Cerebellar cortex (tissue), 1 donor: ENCODE measurements at regions not wholly inside any gene's neighbourhood (a gene's known extent, or its start where the extent isn't known, plus 50 kb on each side); places are given as distances from the start of the nearest gene placed in this dataset.
A peak's percentile ranks its signal among the peaks of the same experiment; 100 is the strongest.
"Not testable (repeated sequence)": the region's sequence is repeated elsewhere in the genome, so short reads cannot be mapped to it uniquely, and the experiment has no call there.

Source experiments
- DNase-seq: peaks from one replicate; pipeline ENCODE4 v3.0.0-alpha.2; 2015; ENCODE audit warnings: low spot score

DNA sequence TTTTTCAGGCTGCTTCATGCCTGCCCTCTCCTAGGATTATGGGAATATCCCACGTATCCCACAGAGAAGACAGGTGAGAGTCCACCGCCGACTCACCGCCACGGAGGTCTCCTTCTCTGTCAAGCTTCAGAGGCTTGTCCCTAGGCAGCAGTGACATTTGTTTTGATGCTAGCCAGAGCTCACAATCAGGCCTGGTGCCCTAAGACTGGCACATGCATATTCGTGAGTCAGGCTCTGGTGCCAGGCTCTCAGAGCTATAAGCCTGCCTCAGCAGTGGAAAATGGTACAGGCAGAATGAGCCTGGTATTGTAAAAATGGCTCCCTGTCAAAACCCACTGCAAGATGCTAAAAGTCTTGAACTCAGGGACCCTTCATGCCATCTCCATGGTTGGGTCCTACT, 65.5 kb downstream of the RBMY1A1 start:
- DNase-seq: no peak

DNA sequence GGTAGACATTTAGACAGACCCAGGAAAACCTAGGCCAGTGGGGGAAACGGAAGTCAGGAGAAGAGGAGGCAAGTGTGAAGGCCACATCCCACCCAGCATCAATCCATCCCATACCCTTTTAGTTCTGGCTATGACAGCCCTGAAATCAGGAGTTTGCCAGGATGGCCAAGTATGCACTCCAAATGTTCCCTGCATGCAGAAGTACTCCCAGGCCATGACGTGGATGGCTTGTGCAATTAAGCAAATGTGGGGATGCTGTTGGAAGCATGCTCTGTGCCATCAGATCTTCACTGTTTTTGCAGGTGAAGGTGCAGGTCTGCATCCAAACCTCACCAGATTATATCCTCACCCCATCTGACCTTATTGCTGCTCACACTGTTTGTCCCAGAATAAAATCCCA, 66.8 kb downstream of the RBMY1A1 start:
- DNase-seq: no peak

DNA sequence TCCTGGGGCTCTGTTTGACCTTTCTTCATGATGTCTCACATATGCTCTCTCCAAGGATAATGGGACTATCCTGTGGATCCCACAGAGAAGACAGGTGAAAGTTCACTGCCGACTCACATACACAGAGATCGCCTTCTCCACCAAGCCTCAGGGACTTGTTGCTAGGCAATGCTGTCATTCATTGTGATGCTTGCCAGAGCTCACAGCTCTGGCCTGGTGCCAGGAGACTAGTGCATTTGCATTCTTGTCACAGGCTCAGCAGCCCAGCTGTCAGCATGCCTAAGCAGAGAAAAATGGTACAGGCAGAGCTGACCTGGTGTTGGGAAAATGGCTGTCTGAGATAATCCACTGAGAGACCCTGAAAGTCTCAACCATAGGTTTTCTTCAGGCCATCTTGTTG, 67.9 kb downstream of the RBMY1A1 start:
- DNase-seq: peak; percentile 2

DNA sequence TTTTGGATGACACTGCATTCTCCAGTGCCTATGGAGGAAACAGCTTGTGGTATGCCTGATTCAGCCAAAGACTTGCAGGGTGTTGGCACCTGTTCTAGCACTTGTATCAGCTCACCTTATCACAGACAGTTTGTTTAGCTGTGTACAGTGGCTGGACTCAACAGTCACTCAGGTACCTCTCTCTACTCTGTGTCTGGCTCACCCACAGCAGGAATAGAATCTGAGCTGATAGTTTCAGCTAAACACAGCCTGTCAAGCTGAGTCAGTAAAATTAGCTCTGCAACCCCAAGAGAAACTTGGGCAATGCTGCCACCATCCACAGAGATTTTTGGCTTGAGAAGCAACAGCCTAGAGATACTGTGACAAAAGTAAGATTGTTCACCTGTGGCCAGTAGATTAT, 101.5 kb downstream of the RBMY1A1 start:
- no peak for DNase-seq

DNA sequence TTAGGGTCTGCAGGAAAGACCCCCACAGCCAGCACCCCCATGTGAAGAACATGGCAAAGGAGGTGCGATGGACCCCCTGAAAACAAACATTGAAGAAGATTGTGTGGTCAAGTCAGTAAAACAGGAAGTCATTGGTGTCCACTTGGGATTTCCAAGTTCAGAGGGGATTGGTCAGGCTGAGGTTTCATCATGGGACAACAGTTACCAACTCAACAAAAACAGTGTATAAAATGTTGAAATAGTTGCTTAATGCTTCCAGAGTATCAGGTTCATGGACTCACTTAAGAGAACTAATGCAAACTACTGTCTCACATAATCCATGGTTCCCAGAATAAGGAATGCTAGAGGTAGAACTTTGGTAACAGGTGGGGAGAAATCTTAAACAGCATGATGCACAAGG, 115.8 kb downstream of the RBMY1A1 start:
- DNase-seq: no peak

DNA sequence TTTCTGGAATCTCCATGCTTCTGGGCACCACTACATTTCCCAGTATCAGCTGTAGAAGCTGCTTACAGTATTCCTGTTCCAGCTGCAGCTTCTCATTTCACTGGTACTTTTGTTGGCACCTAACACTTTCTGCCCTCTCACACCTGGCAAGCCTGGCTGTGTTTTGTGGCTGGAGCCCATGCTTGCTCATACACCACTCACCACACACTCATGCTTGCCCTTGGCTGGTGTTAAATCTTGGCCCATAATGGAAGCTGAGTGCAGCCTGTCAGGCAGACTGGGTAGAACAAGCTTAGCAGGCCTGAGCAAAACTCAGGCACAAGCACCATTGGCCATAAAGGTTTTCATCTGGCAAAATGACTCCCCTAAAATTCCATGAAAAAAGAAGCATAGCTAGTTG, 124.4 kb downstream of the RBMY1A1 start:
- DNase-seq: not testable (repeated sequence)

DNA sequence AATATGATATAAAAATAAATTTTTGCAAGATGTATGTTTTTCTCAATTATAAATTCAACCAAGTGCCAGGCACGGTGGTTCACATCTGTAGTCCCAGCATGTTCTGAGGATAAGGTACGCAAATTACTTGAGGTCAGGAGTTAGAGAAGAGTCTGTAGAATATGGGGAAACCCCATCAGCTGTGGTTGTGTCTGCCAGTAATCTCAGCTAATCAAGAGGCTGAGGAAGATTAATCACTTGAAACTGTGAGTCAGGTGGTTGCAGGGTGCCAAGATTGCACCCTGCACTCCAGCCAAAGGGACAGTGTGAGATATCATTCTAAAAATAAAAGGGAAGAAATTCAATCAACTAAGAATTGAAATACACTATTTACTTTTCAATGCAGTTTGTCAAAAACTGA, 144.9 kb downstream of the RBMY1A1 start:
- DNase-seq: not testable (repeated sequence)

DNA sequence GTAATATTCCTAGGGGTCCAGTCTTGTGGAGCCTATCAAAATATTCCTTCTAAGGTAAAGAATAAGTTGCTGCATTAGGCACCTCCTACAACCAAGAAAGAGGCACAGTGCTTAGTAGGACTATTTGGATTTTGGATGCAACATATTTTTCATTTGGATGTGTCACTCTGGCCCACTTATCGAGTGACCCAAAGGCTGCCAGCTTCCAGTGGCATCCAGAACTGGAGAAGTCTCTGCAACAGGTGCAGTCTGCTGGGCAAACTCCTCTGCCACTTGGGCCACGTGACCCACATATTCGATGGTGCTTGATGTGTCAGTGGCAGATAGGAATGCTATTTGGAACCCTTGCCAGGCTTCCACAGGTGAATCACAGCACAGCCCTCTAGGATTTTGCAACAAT, 151.7 kb downstream of the RBMY1A1 start:
- DNase-seq: not testable (repeated sequence)

DNA sequence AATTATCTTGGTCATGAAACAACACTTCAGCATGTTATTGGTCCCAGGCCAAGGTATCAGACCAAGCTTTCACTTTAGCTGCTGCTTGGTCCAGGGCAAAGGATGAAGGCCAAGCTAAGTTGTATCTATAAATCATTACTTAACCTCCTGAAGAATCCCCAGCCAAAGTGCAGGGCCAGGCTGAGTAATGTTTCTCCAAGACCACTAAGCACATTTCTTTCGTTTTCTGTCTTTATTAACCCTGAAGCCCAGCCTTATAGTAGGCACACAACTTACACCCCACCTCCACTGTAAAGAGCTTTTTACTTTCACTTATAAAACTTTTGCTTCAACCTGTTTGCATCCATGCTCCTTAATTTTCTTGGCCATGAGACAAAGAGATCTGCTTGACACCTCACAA, 167.3 kb downstream of the RBMY1A1 start:
- not testable (repeated sequence) for DNase-seq

DNA sequence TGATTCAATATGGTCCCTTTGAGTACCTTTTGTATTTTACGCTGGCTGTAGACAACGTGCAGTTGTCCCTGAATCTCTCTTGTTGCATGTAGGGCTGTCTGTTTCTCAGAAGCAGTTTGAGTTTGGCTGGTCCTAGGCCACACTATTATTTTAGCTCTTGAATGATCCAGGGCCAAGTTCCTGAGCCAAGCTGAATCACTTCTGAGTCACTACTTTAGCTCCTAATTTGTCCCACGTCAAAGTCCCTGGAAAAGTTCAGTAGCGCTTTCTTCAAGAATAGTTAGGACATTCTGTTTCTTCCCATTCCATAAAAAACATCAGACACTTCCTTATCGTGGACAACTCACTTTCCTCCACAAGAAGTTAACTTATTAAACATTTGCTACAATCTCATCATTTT, 168.2 kb downstream of the RBMY1A1 start:
- not testable (repeated sequence) for DNase-seq

DNA sequence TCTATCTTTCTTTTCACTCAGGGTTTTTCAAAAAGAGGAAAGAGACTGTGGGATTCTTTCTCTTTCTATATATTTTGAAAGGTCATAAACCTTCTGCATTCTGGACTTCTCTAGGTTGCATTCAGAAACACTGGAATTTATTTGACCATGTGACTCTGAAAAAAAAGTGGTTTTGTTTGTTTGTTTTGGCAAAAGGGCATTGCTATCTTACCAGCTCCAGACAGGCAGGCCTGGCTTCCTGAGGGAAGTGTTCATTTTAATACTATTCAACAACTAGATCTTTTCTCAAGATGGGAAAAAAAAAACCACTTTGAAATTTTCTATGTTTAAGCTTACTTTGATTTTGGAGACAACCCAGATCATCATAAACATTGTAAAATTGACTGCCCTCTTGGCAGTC, 170.6 kb downstream of the RBMY1A1 start:
- no peak for DNase-seq

DNA sequence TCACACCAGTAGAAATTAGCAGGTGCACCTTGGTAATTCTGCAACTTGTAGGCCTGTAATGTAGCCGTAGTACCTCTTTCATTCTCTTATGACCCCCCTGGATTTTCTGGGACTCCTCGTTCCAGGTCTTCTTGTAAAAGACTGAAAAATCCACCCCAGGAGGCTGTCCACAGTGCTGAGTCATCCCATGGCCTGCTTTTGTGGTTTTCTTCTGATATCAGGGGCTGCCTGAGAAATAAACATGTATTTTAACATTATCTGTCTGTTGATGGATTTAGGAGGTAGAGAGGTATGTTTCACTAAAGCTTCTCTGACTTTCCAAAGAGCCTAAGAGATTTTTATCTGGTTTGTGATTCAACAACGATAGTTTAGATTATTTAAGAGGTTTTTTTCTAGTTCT, 171.9 kb downstream of the RBMY1A1 start:
- not testable (repeated sequence) for DNase-seq

DNA sequence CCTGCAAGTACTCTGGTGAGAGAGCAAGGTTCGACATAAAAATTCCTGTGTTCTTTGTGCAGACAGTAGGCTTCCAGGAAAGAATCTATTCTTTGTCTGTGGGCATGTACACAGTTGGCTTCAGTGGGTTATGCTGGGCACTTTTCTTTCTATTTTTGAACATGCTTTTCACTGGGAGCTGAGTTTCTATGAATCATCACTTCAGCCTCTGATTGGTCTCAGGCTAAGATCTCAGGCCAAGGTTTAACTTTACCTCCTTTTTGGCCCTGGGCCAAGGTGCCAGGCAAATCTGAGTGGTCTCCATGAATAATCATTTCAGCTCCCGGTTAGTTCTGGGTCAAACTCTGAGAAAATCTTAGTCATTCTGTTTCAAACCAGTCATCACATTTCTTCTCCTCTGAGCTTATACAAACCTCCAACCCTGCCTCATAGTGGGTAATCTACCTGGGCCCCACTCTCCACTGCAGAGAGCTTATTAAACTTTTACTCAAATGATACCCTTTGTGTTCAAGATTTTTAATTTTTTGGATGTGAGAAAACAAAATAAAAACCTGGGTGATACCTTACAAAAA, 158.8 kb downstream of the RBMY1D start:
- DNase-seq: not testable (repeated sequence)

DNA sequence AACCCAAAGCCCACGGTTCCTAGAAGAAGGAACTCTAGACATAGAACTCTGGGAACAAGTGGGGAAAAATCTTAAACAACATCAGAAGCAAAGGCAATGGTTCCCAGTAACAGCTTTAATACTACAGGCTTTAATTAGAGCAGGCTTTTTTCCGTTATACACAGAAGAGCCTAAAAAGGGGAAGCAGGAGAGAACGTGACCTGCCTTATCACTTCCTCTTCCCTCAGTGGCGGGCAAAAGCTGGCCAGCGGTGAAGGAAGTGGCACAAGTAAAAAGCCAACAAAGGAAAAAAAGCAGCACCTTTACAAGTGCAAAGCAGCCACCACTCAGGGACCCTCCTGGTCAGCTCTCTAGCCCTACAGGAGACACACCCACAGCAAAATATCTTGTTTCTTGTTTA, 149.3 kb downstream of the RBMY1D start:
- not testable (repeated sequence) for DNase-seq

DNA sequence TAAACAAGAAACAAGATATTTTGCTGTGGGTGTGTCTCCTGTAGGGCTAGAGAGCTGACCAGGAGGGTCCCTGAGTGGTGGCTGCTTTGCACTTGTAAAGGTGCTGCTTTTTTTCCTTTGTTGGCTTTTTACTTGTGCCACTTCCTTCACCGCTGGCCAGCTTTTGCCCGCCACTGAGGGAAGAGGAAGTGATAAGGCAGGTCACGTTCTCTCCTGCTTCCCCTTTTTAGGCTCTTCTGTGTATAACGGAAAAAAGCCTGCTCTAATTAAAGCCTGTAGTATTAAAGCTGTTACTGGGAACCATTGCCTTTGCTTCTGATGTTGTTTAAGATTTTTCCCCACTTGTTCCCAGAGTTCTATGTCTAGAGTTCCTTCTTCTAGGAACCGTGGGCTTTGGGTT, 134.1 kb downstream of the RBMY1D start:
- not testable (repeated sequence) for DNase-seq

DNA sequence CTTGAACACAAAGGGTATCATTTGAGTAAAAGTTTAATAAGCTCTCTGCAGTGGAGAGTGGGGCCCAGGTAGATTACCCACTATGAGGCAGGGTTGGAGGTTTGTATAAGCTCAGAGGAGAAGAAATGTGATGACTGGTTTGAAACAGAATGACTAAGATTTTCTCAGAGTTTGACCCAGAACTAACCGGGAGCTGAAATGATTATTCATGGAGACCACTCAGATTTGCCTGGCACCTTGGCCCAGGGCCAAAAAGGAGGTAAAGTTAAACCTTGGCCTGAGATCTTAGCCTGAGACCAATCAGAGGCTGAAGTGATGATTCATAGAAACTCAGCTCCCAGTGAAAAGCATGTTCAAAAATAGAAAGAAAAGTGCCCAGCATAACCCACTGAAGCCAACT, 126.5 kb downstream of the RBMY1D start:
- not testable (repeated sequence) for DNase-seq

DNA sequence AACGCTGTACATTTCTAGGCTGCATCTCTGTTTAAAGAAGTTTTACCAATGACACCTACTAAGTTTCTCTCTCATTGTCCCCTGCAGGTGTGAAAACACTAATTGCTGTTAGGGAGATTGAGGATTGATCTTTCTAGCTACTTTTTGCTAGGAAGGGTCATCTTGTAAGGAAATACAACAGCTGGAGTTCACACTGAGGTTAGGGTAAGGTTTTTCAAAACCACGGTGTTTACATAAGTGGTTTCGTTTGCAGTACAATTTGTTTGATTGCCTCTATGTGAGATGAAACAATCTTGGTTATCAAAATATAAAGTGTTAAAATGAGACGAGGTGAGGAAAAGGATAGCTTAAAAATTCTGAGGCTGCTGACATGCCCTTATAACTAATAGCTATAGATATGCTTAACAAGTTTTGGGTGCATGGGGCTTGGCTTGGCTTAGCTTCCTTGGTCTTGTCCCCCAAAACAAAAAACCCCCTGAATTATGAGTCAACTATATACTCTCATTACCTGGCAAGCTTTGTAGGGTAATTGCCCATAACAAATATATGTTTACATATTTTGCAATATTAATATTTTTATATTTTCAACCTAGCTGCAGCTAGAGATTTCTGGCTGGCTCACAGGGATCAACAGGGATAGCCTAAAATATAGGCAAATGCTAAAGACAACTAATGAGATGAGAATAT, 112.0 kb downstream of the RBMY1D start:
- DNase-seq: not testable (repeated sequence)

DNA sequence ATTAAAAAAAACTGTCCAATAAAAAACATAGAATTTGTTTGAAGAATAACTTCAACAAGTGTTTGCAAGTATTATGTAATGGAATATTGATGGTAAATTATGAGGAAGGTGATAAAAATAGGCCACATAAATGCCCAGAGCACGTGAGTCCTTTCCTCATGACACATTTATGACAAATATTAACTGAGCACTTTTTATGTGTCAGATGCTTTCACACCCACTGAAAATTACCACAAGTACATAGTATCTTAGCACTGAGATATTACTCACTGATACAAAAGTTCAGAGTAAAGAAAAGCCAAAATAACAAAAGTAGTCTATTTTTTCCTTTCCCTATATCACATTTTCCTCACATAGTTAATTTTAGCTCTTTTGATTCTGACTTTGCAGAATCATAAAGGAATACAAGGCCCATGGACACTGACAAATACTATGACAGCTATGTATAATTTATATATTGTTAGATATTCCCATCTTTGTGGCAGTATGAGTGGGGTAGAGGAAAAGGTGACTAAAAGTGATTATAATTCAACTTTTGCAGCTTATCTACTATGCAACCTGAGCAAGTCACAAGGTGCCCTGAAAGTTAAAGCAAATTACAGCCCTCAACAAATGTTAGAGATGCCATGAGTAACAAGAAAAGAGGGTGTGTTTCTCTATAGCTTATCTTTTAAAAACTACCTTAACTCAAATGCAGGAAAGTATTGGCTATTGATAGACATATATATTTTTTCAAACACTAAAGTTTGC, 80.7 kb downstream of the RBMY1D start:
- DNase-seq: no peak

DNA sequence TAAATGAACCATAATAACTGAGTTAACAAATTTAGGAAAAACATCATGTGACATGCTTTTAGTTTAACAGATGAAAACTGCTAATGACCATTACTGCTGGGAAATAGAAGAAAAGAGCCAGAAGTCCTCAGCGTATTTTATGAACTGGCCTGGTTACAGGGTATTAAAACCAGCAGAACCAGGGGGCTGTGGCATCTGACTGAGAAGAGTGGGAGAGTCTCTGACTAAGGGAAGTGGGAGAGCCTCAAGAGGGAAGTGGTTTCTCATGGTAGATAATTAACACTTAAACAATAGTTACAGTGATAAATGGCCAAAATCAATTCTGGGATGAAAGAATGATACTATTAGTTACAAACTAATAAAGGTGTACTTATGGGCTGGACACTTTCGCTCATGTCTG, 79.8 kb downstream of the RBMY1D start:
- no peak for DNase-seq

DNA sequence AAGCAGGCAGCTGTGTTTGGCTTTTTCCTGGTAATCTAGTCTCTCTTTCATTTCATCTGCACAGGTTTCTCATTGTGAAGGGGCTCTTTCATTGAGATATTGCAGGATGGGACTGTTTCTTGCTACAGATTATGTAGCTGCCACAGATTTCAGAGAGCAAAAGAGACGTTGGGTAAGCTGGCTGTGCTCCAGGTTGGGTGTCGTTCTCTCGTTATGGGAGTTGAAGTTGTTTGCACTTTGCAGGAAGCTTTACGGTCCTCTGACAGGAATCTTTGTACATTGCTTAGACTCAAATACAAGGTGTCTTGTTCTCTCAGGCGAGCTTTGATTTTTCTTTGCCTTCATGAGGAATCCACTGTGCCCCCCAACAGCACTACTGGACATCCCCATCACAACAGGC, 72.4 kb downstream of the RBMY1D start:
- DNase-seq: no peak

DNA sequence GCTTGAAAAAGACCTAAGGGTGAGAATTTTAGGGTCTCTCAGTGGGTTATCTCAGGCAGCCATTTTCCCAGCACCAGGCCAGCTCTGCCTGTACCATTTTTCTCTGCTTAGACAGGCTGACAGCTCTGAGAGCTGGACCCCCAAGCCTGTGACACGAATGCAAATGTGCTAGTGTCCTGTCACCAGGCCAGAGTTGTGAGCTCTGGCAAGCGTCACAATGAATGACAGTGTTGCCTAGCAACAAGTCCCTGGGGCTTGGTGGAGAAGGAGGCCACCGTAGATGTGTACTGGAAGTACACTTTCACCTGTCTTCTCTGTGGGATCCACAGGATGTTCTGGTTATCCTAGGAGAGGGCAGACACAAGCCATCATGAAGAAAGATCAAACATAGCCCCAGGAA, 66.7 kb downstream of the RBMY1D start:
- no peak for DNase-seq
